Midbrain (tissue), 1 donor: ENCODE measurements at regions not wholly inside any gene's neighbourhood (a gene's known extent, or its start where the extent isn't known, plus 50 kb on each side); places are given as distances from the start of the nearest gene placed in this dataset.

Source experiments
- DNase-seq: peaks from one replicate; lab custom pipeline; 2025; lab: John Stamatoyannopoulos, UW

DNA sequence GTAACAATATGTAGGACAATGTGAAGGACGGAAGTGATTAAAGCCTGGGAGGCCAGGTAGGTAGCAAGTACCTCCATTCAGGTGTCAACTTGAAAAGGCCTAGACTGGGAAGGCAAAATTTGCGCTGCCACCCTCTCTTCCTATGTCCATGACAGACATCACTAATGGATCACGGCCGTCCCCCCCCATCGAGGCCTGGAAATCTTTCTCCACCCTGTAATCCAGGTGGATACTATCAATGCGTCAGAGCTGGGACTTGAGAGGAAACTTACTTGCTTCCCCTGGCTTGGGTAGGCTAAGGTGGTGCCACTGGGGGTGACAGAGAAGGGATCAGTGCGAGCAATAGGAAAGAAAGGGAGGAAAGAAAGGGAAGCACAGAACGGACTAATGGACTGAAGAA, 156.1 kb downstream of the SALL1 start:
- DNase-seq: no peak

DNA sequence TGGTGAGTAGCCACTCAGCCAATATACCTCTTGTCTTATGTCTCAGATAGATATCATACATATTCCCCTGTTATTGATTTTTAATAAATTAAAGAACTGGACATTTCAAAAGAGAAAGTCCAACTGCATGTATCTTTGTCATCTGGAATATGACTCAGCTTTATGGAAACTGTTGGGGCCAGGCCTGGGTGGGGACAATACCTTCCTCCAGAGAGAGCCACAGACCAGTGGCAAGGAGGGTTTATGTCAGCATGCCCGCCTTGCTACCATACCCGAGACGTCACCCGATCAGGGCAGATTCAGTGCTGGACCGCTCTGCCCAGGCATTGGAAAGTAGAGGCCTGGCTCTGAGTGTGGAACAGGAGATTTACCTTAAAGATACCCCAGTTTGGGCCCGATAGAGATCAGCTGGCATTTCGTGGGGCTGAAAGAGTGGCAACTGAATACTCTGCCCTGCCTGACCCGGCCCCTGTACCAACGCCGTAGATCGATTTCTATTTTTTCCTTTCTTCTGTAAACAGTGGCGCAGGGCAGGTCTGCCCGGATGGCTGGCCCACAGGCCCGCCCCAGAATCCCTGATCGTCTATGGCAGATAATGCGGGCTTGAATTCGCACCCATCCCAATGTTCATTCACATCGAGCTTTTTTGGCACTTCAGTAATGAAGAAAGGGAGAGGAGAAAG, 158.6 kb downstream of the SALL1 start:
- no peak for DNase-seq

DNA sequence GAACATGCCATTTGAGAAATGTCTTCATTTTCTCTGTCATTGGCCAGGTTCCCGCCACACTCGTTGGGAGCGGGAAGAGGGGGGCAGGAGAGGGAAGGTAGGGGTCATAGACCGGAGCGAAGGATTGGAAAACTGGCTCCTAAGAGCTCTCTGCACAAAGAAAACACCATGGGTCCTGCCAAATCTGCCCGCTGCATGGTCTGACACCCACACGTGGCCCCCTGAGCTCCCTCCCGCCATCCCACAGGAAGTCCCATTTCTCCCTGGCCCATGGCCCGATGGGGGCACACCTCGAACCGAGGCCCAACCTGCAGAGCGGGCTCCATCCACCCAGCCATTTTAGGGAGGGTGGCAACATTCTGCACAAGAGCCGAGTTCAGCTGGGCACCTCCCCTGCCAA, 159.6 kb downstream of the SALL1 start:
- no peak for DNase-seq

DNA sequence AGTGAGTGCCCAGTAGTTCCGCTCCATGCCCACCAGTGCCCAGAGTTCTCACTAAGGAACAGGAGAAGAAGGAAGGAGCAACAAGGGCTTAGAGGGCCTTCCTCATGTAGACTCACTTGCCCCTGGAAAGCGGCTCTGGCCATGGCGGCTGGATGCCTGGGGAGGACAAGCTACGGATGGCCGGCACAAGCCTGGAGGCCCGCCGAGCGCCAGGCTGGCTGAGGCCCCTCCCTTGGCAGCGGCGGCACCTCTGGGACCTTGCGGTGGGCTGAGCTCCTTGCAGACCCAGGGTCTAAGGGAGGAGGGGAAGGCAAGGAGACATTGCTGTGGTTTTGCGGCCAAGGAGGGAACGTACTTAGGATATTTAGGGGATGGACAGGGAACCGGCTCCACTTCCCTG, 160.1 kb downstream of the SALL1 start:
- DNase-seq: no peak

DNA sequence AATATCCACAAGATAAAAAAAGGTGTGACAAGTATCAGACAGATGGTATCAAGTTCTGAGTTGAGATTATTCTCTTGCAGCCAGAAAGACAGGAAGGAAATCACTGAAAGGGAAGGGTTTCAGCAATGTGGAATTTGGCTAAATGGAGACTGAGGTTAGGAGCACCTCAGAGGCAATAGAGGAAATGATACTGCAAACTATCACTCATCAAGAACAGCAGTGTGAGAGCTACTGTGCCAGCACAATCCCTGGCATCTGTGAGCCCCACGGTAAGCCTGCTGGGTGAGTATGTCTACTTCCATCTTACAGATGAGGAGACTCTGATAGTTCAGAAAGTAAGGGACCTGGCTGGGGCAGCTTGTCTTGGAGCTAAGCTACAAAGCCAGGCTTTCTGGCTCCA, 162.0 kb downstream of the SALL1 start:
- DNase-seq: no peak

DNA sequence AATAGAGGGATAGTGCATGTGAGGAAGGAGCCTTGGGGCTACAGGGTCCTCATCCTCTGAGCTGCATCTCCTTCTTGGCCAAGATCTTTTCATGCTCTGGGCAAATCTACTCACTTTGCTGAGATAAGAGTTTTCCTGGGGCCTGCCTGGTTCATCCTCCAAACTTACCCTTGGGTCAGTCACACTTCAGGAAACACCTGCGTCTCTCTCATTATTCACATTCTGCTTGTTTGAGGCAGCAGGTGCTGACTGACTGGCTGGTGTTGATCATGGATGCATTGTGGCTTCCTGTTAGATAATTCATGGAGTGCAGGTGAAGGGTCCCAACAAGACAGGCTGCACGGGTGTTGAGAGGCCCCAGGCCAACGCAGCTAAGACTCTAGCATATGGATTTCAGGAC, 162.6 kb downstream of the SALL1 start:
- DNase-seq: no peak

DNA sequence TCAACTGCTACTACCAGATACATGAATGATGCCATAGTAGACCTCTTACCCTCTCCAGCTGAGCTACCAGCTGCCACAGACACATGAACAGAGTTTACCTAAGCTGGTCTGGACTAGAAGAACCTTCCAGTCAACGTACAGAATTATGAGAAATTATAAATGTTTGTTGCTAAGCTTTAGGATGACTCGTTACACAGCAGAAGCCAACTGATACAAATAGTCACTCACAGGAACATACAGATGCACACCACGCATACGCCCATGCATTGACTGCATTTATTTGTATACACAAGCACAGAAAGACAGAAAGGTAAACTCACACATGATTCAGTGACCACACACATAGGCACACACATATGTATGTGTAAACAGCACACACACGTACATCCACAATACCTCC, 164.6 kb downstream of the SALL1 start:
- no peak for DNase-seq

DNA sequence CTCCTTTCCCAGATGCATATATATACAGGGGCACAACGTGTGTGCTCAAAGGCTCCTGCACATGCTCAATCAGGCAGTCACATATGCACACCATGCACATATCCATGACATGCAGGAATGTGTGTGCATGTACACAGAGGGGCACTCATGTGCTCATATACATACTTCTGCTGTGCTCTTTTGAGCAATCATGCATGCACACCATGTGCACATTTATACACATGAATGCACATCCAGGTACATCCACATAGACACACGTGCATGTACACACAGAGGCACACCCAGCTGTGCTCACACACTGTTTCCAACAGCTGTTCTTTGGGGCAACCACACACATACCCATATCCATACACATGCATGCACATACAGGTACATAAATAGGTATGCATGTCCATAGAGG, 165.3 kb downstream of the SALL1 start:
- DNase-seq: no peak

DNA sequence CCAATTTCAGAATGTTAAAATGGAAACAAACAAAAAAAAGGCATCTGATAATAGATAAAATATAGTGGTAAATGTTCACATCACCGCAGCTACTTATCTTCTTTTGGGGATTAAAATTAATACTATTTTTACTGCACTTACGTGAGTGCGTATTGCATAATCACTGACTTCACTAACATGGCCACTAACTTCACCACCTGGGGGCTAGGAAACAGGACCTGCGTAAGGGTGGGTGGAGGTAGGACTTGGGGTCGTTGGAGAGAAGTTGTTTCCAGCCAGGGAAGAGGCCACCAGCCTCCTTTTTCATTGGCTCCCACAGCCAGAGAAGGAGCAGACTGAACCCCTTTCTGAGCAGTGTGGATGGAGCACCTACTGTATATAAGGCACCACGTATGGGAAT, 166.4 kb downstream of the SALL1 start:
- DNase-seq: no peak

DNA sequence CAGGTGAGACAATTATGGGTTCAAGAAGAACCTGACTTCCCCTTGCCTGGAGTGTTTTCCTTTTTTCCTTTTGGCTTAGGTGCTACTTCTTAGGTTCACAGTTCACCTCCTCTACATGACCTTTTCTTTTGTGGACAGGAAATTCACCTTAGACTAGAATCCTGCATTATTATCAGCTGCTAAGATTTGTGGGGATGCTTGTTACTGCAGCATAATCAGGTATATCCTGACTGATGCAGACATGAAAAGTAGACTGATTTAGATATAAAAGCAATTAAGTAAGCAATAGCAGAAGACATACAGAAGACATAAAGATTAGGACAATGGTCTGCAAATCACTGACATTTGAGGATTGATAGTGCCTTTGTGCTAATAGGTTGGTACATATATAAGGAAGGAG, 168.3 kb downstream of the SALL1 start:
- no peak for DNase-seq

DNA sequence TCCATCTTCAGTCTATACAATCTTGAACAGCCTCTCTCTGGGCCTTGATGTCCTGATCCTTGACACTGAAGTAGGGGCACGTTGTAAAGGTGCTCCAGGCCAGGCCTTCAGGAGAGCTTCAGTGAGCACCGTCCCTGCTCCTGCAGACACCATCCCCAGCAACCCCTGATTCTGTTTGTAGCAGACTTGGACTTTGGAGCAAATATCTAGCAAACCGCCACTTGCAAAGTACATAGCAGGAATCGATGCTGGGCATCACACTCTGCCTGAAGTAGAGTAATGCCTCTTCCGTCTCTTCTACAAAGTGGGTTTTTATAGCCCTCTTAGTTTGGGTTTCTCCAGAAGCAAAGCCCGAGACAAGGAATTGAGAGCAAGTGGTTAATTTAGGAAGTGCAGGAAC, 169.1 kb downstream of the SALL1 start:
- DNase-seq: no peak

DNA sequence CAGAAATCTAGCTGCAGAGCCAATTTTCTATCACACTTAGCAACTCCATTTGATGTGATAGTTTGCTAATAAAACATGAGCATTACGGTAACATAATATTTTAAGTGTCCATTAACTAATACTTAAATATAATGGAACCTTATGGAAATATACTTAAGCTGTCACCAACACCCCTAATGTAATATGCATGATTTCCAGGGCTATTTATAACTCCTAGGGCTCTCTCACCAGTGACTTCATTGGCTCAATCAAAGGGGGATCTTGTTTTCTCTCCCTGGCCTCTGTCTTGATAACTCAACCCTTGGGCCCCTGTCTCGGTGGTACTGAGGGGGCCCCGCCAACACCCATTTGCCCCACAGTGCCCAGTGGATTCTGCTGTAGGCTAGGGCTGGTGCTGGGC, 170.4 kb downstream of the SALL1 start:
- DNase-seq: no peak

DNA sequence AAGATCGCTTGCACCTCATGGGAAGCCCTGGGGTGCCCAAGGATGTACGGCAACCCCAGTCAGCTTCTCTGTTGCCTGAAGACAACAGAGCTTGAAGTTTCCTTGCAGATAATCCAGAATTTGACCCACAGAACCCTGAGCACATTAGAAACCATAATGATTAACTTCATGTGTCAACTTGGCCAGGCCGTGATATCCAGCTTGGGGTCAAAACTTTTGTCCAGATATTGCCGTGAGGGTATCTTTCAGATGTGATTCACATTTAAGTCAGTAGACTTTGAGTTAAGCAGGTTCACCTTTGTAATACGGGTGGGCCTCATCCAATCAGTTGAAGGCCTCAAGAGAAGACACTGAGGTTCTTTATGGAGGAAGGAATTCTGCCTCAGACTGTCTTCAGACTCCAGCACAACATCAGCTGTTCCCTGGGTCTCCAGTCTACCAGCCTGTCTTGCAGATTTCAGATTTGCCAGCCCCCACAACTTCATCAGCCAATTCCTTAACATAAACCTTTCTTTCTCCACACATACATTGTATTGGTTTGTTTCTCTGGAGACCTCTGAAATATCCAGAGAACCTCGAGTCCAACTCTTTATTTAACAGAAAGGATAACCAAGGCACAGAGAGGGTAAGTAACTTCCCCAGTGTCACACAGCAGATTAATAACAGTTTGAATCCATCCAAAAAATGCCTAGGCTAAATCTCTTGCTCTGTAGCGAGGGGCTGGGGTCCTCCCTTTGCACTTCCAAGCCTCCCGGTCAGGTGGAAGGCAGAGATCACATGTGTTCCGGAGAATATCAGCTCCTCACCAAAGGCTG, 171.1 kb downstream of the SALL1 start:
- no peak for DNase-seq

DNA sequence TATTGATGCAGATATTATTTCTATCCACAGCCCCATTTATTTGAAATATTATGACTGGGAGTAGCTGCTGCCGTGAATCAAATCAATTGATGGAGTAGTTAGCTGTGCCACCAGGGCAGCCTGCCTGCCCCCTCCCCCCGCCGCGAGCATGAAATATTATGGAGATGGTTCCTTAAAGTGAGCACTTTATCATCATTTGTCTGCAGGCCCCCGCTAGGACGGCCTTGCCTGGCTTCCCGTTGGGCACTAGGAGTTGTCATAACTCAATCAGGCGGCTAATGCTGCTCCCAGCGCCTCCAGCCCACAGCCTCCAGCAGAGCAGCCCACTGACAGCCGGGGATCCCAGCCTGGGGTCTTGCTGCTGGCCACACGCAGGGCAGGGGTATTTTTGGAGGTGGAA, 173.9 kb downstream of the SALL1 start:
- DNase-seq: no peak

DNA sequence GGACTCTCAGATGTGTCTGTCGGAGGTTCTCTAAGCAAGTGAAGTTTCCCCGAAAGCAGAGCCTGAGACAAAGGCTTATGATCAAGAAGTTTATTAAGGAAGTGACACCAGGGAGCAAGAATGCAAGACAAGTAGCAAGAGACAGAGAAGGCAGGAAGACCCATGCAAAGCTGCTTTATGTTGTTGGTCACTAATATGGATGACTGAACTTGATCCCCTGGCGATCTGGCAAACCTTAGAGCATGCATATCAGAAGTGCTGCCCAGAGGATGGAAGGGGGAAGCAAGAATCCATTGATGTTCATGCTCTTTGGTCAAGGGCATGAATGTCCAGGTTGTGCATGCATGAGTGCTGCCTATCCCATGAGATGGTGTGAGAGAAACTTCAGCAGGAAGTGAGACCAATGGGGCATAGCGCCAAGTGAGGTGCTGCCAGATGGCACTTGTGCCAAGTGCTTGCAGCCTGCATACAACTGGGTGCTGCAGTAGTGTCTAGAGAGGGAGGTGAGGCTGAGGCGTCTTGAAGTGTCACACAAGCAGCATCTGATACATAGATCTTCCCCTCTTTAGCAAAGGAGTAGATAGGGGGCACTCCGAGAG, 176.5 kb downstream of the SALL1 start:
- DNase-seq: no peak

DNA sequence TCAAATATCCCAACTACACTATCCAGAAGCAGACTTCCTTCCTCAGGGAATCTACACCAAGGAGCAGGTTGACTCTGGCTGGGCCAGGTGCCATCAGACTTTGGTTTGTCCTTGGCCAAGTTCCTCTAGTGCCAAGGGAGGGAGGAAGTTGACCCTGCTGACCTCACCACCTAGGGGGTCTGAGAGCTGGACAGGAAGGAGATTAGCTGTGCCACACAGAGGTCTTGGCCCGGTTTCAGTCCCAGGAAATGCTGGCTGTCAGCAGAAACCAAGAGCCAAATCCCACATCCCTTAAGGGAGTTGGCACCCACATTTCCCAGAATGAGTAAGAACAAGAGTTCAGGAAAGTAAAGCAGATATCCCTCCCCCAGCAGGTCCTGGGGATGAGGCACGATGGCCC, 178.2 kb downstream of the SALL1 start:
- no peak for DNase-seq

DNA sequence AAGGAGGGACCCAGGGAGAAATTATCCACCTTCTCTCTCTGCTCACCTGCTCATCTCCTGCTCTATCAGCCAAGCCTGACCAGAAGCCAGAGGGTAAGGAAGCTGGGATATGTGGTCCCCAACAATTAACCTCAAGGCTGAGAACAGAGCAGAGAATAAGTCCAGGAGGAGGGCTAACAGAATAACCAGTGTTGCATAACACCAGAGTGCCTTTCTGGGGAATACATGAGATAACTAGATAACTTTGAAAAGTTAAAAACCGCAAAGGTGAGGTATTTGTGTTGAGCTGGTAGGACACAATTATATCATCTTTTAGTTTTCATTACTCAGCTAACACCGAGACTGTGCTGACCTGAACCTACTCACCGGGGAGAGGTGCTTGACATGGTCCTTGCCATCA, 180.8 kb downstream of the SALL1 start:
- no peak for DNase-seq

DNA sequence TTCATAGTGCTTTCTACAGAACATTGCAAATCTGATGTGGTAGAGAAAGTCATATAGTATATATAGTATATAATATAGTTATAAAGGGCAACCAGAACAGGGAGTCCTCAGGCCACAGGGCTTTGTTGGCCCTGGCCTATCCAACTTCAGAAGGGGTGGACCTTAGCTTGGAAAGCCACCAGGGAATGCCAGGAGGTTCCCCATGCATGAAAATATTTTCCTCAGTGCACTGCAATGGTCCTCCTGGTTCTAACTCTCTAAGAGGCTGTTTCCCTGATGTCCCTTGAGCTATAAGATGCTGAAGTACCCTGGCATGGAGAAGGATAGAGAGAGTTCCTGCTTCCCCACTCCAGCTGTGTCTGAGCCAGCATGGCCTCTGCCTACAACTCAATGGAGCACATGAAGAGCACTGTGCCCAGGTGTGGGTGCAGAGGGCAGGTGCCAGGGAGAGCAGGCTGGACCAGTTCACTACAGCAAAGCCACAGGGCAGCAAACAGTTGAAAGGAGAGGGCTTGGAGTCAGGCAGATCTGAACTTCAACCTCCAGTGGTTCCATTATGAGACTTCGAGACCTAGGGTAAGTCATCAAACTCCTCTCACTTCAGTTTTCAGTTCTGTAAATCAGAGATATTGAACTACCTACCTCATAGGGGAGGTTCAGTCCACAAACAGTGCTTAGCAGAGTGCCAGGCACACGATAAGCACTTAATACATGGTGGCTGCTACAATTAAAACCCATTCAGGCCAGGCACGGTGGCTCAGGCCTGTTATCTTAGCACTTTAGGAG, 183.1 kb downstream of the SALL1 start:
- DNase-seq: no peak

DNA sequence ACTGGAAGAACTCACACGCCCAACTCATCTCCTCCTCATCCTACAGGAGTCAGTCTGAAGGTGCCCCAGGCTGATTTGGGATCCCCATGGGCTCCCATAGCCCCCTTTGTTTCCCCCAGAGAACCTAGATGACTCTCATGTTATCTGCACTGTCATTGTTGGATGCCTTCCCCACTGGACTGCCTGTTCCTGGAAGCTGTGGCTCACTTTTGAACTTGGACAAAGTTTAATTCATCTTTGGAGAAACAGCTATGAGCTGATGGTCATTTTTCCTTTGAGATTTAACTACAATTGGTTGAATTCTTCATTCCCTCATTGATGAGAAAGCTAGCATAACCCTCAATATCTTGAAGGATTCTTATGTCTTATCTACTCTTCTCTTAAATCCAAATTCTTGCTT, 186.6 kb downstream of the SALL1 start:
- DNase-seq: no peak

DNA sequence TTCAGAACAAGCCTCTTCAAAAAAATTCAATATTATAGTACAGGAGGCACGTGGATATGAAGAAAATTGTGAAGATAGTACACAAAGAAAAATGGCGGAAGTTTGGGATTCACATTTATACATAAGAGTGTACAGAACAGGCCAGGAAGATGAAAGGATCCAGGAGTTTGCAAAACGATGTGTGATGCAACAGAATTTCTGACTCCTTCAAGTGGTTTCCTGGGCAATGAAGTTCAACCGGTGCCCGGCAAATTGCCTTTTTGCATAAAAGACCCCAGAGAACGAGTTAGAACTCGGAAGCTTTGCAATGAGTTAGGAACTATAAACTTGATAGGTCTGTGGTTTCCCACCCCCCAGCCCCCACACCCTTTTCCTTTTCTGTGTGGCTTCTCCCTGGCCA, 189.1 kb downstream of the SALL1 start:
- no peak for DNase-seq

DNA sequence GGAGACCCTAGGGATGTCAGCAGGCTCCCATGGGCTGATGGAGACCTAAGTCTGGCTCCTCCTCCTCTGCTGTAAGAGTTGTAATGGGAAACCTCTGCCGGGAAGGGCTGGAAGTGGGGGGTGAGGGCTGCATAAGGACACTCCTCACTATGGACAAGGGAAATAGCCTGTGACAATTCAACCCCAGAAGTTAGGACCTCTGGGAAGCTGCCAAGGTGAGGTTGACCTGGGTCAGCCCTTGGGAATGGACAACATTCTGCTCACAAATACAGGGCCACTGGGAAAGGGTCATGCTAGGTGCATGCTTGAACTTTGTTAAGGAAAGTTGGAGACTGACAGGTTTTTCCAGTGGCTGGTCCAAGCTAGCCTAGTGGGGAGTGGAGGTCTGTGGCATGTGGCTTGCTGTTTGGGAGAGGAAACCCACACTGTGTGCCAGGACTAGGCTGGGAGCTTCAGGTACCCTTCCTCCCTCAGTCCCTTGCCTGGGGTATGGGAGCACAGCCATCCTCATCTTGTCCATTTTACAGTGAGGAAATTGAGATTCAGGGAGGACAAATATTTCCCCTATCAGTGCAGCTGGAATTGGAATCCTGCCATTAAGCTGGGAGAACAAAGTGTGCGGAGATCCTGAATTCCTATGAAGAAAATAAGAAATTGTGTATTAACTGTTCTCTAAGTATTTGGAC, 190.4 kb downstream of the SALL1 start:
- DNase-seq: no peak

DNA sequence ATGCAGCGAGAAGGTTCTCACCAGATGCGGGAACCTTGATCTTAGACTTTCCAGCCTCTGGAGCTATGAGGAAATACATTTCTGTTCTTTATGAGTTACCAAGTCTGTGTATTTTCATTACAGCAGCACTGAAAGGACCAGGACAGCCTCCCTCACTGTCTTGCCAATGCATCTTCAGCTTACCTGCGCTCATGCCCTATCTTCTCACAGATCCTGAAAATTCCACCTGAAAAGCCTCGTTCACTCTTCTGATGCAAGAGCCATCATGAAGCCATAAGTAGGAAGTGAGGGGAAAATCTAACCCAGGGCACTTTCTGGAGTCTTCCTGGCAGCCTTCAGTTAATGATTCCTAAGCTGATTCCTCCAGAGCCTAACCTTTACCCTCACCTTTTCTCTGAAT, 194.0 kb downstream of the SALL1 start:
- no peak for DNase-seq
